Body of pancreas (tissue), 4 donors: ENCODE measurements at regions not wholly inside any gene's neighbourhood (a gene's known extent, or its start where the extent isn't known, plus 50 kb on each side); places are given as distances from the start of the nearest gene placed in this dataset.

ENCODE experiments used
- POLR2A ChIP-seq, 3 donors: fragments of 450-650 bp; IDR thresholded peaks; one replicate each; pipeline ENCODE4 v1.6.1; 2016; ENCODE audit warnings: antibody characterized with exemption in 3 of 3, mild to moderate bottlenecking in 2 of 3
- TF ChIP-seq, protein P1 (sequence below), 7 experiments: fragments of 450-650 bp in 4 of 7; fragments of 200-600 bp in 3 of 7; sonication (generic) in 3 of 7; IDR thresholded peaks; one replicate each; pipeline ENCODE4 v1.5.1; 2016 to 2019; ENCODE audit warnings: antibody characterized with exemption in 7 of 7

DNA sequence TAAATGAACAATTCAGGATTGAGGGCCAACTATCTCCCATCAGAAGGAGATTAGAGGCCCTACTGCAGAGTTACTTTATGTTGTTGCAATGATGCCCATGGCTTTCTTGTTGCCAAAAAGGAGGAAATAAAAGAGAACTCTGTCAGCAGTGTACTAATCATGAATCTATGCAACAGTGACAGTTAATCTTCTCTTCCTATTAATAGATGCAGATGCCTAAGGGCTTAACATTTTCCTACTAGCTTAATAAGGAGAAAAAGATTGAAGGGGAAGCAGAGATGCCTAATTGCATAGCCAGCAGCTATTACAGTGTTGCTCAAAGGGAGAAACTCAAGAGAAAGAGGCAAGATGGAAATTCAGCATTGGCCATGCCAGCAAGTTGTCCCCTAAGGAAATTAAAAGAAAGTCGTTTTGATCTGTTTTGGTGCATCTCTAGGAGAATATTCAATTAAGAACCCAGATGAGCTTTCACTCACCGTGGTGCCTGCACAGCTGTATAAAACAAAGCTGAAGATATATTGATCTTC is 107.1 kb upstream of the KCNJ3 start:
- TF ChIP-seq, protein P1, sequence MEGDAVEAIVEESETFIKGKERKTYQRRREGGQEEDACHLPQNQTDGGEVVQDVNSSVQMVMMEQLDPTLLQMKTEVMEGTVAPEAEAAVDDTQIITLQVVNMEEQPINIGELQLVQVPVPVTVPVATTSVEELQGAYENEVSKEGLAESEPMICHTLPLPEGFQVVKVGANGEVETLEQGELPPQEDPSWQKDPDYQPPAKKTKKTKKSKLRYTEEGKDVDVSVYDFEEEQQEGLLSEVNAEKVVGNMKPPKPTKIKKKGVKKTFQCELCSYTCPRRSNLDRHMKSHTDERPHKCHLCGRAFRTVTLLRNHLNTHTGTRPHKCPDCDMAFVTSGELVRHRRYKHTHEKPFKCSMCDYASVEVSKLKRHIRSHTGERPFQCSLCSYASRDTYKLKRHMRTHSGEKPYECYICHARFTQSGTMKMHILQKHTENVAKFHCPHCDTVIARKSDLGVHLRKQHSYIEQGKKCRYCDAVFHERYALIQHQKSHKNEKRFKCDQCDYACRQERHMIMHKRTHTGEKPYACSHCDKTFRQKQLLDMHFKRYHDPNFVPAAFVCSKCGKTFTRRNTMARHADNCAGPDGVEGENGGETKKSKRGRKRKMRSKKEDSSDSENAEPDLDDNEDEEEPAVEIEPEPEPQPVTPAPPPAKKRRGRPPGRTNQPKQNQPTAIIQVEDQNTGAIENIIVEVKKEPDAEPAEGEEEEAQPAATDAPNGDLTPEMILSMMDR (IDR thresholded peaks at IDR 0.05): no peak
- no peak for TF ChIP-seq POLR2A (IDR thresholded peaks at IDR 0.05)
